Right ventricle myocardium superior (tissue), 1 donor: ENCODE measurements at regions not wholly inside any gene's neighbourhood (a gene's known extent, or its start where the extent isn't known, plus 50 kb on each side); places are given as distances from the start of the nearest gene placed in this dataset.

Source experiments
- ATAC-seq: fragments of 200-7000 bp; cut with Tn5 transposase; one replicate; pipeline ENCODE4 v1.9.1; 2020; ENCODE audit warnings: mild to moderate bottlenecking; ENCODE audit not compliant: poor library complexity
- DNase-seq: peaks from one replicate; pipeline ENCODE4 v3.0.0-alpha.2; 2020
- intact Hi-C: fragments of 100-400 bp; cut with DNase I; formaldehyde crosslinking; loops from one replicate; pipeline ENCODE4 v1.11.2; 2022
- donor health status: DM: no; HTN: yes; CAD: no; lungs with severe emphysema.

DNA sequence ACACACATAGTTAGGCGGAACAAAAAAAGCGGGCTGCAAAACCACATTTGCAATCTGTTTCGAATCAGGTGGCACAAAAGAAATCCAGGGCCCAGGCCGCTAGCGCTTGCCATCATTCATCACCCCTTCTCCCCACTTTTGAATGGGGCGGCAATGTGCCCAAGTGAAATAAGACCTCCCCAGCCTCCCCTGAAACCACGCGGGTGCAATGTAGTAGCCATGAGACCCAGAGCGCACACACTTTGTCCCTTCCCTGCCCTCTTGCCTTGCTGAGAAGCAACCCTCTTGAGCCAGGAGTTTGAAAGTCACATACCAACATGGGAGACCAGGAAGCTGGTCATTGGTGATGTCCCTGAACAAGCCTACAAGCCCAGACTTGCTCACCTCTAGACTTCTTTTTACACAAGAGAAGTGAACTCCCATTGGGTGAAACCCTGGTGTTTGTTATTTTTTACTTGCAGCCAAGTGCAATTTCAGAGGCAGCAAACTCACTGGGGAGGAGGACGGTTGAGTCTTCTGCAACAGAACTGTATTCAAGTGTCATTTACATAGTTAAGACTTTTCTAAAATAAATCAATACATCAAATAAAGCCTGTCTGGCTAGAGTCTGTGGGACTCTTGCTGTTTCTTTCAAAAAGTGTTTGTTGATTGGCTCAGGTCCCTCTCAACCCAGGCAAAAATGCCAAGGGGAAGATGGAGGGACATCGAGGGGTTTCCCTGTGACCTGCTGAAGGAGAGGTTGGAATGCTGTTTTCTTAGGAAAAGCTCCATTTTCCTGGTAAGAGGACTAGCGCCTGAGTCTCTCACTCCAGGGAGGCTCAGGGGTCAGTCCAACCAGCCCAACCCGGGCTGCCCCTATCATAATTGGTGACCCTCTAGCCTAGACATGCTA, 138.1 kb upstream of the PTPN1 start:
- no peak for DNase-seq
- intact Hi-C loops = no loop called here
- ATAC-seq = no peak

- intact Hi-C loops = no loop called here
- DNase-seq = no peak
- ATAC-seq = no peak
Measured at GRCh38 chr20:50372770-50373088, 137.5 kb upstream of the PTPN1 start.

- DNase-seq (no peak), ATAC-seq (no peak)
- intact Hi-C loops = no loop called here
Measured at GRCh38 chr20:50373674-50374286, 136.4 kb upstream of the PTPN1 start.

DNA sequence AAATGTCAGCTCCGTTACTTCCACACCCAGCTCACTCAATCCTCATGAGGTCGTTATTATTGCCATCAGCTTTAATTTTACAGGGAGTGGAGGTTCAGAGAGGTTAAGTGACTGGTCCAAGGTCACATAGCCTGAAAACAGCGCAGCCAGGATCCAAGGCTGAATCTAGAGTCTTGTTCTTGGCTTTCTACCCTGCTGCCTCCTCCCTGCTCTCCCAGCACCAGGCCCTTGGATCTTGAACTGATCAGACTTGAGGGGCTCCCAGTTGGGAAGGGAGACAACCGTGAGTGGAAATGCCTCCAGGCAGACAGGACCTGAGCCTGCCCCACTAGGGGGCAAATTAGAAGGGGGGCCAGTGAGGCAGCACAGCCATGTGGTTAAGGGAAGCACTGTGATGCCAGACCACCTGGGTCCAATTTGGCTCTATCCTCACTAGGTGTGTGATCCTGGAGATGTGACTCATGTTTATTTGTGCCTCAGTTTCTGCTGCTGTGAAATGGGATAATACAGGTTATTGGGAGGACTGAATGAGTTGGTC, 135.6 kb upstream of the PTPN1 start:
- no peak for DNase-seq
- ATAC-seq = no peak
- intact Hi-C loops = no loop called here

- ATAC-seq (no peak), DNase-seq (peak; percentile 21)
- intact Hi-C loops = no loop called here
Measured at GRCh38 chr20:50376179-50376887, 133.8 kb upstream of the PTPN1 start.

DNA sequence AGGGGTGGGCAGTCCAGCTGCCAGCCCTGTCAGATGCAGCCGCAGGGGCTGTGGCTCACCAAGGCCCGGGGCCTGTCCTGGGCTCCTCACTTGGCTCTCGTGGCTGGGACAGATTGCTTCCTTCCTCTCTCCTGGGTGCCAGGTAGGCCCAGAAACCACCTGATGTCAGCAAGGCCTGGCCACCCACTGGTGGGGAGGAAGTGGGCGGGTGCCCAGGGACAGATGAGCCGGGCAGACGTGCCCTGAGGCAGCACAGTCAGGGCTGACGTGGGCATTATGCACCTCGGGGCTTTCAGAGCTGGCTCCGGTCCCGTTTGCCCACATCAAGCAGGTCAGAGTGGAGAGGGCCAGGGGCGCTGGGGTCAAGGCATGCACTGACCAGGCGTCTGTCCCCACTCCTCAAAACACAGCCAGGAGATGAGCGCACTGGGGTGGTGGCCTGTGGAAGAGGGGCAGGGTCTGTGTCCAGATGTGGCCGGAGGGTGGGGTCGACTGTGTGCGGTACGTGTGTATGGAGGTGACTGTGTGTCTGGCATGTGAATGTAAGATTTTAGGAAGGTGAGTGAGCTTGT, 133.2 kb upstream of the PTPN1 start:
- DNase-seq = no peak
- intact Hi-C loops = no loop called here
- ATAC-seq = no peak

- DNase-seq = peak; percentile 38
- ATAC-seq = no peak
- intact Hi-C loops = no loop called here
Measured at GRCh38 chr20:50378170-50379000, 131.8 kb upstream of the PTPN1 start.

- ATAC-seq (peak; percentile 89), DNase-seq (peak; percentile 95)
- intact Hi-C loops = no loop called here
Measured at GRCh38 chr20:50379049-50379990, 130.9 kb upstream of the PTPN1 start.

GRCh38 chr20:50379991-50380696, 130.0 kb upstream of the PTPN1 start:
- no peak for ATAC-seq
- no peak for DNase-seq
- intact Hi-C loops = loop anchor here (5.0 kb wide), 1 partner anchor 188 kb away; the partner anchor contains the start of gene CEBPB

GRCh38 chr20:50380697-50381040, 129.5 kb upstream of the PTPN1 start:
- DNase-seq (peak; percentile 62), ATAC-seq (peak; percentile 14)
- intact Hi-C loops = loop anchor here (5.0 kb wide), 1 partner anchor 188 kb away; the partner anchor contains the start of gene CEBPB

DNA sequence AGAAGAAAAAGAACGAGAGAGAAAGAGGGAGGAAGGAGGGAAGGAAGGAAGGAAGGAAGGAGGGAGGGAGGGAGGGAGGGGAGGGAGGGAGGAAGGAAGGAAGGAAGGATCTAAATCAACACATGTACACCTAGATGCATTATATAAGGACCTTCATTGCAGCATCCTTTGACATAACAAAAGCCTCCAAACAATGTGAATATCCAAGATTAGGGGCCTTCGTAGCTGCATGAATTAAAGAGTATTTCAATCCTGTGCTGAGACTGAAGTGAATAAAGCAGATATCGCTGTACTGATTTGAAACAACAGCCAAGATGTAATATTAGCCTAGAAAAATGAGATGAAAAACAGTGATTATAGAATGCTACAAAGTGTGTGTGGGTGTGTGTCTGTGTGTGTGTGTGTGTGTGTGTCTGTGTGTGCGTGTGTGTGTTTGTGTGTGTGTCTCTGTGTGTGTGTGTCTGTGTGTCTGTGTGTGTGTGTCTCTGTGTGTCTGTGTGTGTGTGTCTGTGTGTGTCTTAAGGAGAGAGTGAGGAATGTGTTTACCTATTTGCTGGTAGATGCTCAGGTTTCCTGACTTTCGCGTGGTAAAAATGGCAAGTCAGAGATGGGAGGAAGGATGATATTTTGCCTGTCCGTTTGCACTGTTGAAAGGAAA, 129.0 kb upstream of the PTPN1 start:
- intact Hi-C loops = loop anchor here (5.0 kb wide), 1 partner anchor 189 kb away; the partner anchor contains the start of gene CEBPB
- DNase-seq (no peak), ATAC-seq (no peak)

DNA sequence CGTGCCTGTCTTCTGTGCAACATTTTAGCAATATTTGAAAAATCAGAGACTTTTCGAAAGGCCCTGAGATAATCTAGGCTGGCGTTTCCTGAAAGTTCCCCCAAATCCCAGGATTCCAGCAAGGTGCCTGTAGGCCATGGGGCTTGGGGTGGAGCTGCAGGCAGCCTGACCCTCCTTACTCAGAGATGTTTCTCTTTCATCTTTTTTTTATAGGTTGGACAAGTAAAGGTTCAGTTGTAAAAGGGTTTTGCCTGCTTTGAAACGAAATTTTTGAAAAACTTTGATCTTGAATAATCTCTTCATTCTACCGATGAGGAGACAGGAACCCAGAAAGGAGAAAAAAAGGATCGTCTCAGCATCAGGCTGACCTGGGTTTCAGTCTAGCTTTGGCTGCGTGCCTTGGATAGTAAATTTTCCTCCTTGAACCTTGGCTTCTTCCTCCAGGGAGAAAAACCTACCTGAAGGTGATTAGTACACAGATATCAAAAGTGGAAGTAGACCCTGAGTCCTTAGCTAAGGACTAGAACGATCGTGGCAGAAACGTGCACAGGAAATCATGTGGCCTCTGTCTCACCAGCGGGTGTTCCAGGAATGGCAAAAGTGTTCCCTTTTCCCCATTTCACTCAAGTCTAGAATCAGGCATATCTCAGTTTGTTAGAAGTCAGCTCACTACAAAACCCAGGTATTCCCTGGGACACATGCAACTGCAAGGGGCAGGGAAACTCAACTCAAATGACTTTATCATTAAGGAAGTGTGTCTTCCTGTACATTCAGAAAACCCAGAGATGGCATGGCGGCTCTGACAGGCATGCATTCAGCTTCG, 128.2 kb upstream of the PTPN1 start:
- no peak for DNase-seq
- intact Hi-C loops = loop anchor here (5.0 kb wide), 1 partner anchor 190 kb away; the partner anchor contains the start of gene CEBPB
- ATAC-seq = no peak

DNA sequence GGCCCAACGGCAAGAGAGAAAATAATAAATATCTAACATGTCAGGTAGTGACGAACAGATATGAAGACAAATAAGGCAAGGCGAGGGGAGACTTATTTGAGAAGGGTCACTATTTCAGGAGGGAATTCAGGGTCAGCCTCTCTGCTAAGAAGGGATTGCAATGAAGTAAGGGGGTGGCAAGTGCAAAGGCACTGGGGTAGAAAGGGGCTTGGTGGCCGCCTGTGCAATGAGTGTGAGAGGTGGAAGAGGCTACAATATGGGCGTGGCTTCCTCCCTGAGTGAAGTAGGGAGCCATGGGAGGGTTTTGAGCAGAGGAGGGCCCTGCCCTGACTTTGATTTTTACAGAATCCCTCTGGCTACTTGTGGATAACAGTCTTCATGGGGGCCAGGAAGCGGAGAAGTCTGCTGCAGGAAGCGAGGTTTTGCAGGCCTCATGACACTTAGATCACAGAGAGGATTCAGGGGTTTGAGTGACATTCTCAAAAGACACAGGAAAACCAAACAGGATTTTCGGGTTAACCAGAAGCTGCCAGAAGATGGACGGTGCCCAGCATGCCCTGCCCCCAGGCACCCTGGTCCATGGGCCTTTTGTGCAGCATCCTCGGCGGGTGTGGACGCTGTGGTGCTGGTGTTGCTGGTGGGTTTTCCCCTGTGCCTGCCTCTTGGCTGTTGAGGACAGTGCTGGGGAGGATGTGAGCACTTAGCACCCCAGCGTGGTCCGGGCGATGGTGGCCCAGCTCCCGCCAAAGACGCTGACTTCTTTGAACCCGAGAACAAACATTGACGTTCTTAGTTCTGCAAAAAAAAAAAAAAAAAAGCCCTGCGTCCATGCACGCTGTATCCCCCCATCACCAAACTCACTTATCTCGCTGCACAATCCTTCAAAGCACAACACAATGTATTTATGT, 124.2 kb upstream of the PTPN1 start:
- ATAC-seq (no peak), DNase-seq (no peak)
- intact Hi-C loops = no loop called here

DNA sequence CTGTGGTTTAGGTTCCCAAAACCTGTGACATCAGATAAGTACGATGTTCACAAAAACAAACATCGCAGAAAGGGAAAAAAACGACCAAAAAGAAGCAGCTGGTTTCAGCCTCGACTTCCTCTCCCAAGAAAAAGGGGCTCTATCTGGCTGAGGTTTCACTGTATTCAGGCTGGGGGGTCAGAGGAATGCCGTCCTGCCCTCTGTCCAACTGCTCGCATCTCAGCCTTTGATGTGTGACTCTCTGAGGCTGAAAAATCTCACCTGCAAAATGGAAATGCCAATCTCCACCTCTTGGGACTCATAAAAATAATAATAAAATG, 123.6 kb upstream of the PTPN1 start:
- intact Hi-C loops = no loop called here
- ATAC-seq (no peak), DNase-seq (no peak)
